ENCODE measurements at regions not wholly inside any gene's neighbourhood (a gene's known extent, or its start where the extent isn't known, plus 50 kb on each side); places are given as distances from the start of the nearest gene placed in this dataset.

DNA sequence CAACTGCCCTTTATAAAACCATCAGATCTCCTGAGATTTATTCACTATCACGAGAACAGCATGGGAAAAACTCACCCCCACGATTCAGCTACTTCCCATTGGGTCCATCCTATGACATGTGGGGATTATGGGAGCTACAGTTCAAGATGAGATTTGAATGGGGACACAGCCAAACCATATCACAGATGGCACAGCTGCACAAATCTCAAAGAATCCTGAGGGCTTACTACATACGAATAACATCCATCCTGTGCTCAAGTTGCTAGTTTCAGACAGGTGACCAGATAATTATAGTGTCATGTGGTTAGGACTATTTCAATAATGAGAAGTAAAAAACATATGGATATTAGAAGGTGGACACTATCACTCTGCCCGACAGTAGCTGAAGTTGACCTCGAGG lies 211.2 kb downstream of the NUAK1 start:
- TF ChIP-seq CTCF (IDR thresholded peaks at IDR 0.05; ENCODE audit: extremely low read depth, insufficient read depth, missing control alignments), result no peak

GRCh38 chr12:105928436-105928835 lies 210.3 kb downstream of the NUAK1 start:
- in situ Hi-C loops (cut with MboI; ENCODE audit: low pct_unique_long_range_greater_than_20kb, low sequenced_read_pairs, unreplicated experiment), result no loop called here
- DNase-seq (ENCODE audit: low spot score), result no peak
- no peak for TF ChIP-seq CTCF (IDR thresholded peaks at IDR 0.05; ENCODE audit: extremely low read depth, insufficient read depth, missing control alignments)

More for the DNA sequence above, 211.2 kb downstream of the NUAK1 start:
- in situ Hi-C loops (cut with MboI; ENCODE audit: low pct_unique_long_range_greater_than_20kb, low sequenced_read_pairs, unreplicated experiment), result no loop called here
- DNase-seq (ENCODE audit: low spot score), result no peak

GRCh38 chr12:105929192-105929591 lies 209.6 kb downstream of the NUAK1 start:
- DNase-seq (ENCODE audit: low spot score), result no peak
- in situ Hi-C loops (cut with MboI; ENCODE audit: low pct_unique_long_range_greater_than_20kb, low sequenced_read_pairs, unreplicated experiment), result no loop called here
- TF ChIP-seq CTCF (IDR thresholded peaks at IDR 0.05; ENCODE audit: extremely low read depth, insufficient read depth, missing control alignments), result no peak

DNA sequence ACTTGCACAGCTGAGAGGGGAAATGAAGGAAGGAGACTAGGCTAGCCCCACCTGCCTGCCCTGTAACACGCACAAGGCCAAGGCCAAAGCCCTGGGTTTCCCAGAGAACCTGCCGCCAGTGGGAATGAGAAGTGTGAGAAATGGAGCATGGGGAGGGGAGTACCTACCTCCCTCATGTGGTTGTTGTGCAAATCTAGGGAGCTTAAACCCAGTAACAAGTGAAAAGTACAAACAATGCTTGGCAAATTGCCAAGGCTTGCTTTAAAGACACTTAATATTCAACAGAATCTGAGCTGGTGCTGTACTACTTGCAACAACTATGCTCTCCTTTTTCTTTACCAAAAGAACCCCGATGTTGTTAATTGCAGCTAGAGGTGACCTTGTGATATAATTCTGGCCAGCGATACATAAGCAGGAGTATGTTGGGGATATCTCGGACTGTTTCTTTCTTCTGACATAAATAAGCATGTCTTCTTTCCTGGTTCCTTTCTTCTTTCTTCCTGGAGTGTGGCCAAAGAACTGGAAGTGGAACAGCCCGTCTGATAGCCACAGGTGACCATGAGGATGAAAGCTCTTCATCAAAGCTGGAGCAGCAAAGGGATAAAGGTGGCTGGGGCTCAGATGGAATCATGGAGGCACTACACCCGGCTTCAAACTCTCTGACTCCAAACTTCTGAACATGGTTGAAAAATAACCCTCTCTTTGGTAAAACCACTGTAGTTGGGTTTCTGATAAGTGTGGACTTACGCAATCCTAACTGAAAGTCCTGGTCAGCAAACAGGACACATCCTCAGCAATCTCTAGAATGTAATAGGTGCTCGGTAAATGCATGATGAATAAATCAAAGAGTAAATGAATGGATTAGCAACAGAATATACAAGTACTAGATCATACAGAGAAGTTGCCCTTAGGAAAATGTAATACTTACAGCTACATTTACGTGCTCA lies 207.9 kb downstream of the NUAK1 start:
- TF ChIP-seq CTCF (IDR thresholded peaks at IDR 0.05; ENCODE audit: extremely low read depth, insufficient read depth, missing control alignments), result no peak
- in situ Hi-C loops (cut with MboI; ENCODE audit: low pct_unique_long_range_greater_than_20kb, low sequenced_read_pairs, unreplicated experiment), result no loop called here
- no peak for DNase-seq (ENCODE audit: low spot score)

DNA sequence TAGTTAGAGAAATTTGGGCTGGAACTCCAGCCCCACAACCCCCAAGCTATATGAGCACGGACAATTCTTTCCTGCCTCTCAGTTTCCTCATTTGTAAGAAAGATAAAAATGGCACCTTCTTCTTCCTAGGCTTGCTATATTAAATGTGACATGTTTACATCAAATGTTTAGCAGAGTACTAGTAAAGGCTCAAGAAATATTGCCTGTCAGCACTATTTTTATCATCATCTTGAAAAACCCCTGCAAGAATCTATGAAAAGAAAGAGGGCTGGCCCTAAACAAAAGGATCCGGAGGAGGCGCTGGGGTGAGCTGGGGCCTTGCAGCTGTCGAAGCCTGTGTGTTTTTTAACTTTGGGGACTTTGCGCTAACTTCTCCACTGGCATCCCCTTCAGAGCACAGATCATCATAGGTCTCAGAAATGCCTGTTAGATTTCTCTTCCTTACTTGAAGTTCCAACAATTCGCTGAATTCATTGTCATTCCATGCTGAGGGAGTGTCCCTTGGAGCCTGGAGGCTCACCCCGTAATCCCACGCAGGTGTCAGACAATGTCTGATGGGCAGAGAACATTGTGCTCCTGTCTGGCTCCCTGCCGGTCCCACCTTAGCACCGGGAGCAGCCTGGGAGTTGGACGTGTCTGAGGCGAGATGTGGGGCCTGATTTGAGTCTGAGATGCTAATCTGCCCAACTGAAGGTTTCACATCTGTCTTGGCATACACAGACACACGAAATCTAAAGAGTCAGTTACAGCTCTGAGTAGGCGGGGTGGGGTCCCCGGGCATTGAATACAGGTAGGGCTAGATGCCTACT lies 206.8 kb downstream of the NUAK1 start:
- in situ Hi-C loops (cut with MboI; ENCODE audit: low pct_unique_long_range_greater_than_20kb, low sequenced_read_pairs, unreplicated experiment), result no loop called here
- no peak for TF ChIP-seq CTCF (IDR thresholded peaks at IDR 0.05; ENCODE audit: extremely low read depth, insufficient read depth, missing control alignments)
- no peak for DNase-seq (ENCODE audit: low spot score)

Measured in GM13977 (cell line).